A549 (cell line): ENCODE measurements at regions not wholly inside any gene's neighbourhood (a gene's known extent, or its start where the extent isn't known, plus 50 kb on each side); places are given as distances from the start of the nearest gene placed in this dataset.

Experiments used
- ATAC-seq, 2 experiments: fragments of 200-7000 bp in 1 of 2; fragments of >200 bp in 1 of 2; cut with Nextera tagmentation in 1 of 2; cut with Tn5 transposase in 1 of 2; 3 replicates each; pipeline versions ENCODE4 v1.8.0 to v1.9.1; 2018 to 2020; ENCODE audit warnings: mild to moderate bottlenecking in 1 of 2, moderate library complexity in 1 of 2
- CTCF ChIA-PET: fragments of 300-600 bp; sonication (Branson Sonifier 250); formaldehyde crosslinking; extraction: SDS; loops from one replicate; lab custom pipeline; 2021; ENCODE audit warnings: antibody characterized with exemption, inconsistent platforms; lab: Yijun Ruan, JAX
- POLR2A ChIA-PET: fragments of 350-600 bp; formaldehyde crosslinking; extraction: SDS; loops from one replicate; lab custom pipeline; 2021; ENCODE audit warnings: antibody characterized with exemption, inconsistent platforms; lab: Yijun Ruan, JAX
- DNase-seq, 2 experiments: peaks; one replicate each; pipeline versions ENCODE4 v3.0.0 to v3.0.0-alpha.2; 2011 to 2016; ENCODE audit warnings: low read depth in 1 of 2, low spot score in 1 of 2
- FAIRE-seq: peaks from 2 replicates; lab custom pipeline; 2011; peaks lifted over from hg19 to GRCh38; lab: Jason Lieb, UNC
- H3K27ac ChIP-seq, 2 experiments: fragments of >200 bp; sonication (Bioruptor Twin); formaldehyde crosslinking; 3 replicates each; pipeline ENCODE4 v1.5.1; 2016 to 2017
- H3K4me1 ChIP-seq: fragments of >200 bp; sonication (Bioruptor Twin); formaldehyde crosslinking; 3 replicates; pipeline ENCODE4 v1.6.1; 2016
- H3K4me2 ChIP-seq: fragments of >200 bp; sonication (Bioruptor Twin); formaldehyde crosslinking; 3 replicates; pipeline ENCODE4 v1.6.1; 2016
- H3K4me3 ChIP-seq: fragments of >200 bp; sonication (Bioruptor Twin); formaldehyde crosslinking; 3 replicates; pipeline ENCODE4 v1.5.1; 2016
- H3K9me3 ChIP-seq: fragments of >200 bp; sonication (Bioruptor Twin); formaldehyde crosslinking; 3 replicates; pipeline ENCODE4 v1.6.1; 2016
- BCL3 ChIP-seq: fragments of >200 bp; sonication (Bioruptor Twin); formaldehyde crosslinking; IDR thresholded peaks from 3 replicates; pipeline ENCODE4 v1.6.1; 2016
- CBX8 ChIP-seq: fragments of 200-600 bp; sonication (generic); IDR thresholded peaks from 2 replicates; pipeline ENCODE4 v1.6.1; 2016
- ELK1 ChIP-seq: fragments of 150-350 bp; IDR thresholded peaks from 2 replicates; pipeline ENCODE4 v1.6.1; 2014; ENCODE audit warnings: low read depth, mild to moderate bottlenecking, low read length
- FOSB ChIP-seq: fragments of 250-450 bp; sonication (Bioruptor Pico); IDR thresholded peaks from 2 replicates; pipeline ENCODE4 v1.5.0; 2020; ENCODE audit warnings: mild to moderate bottlenecking, moderate library complexity
- FOSL2 ChIP-seq, 2 experiments: fragments of 450-650 bp in 1 of 2; fragments of >200 bp in 1 of 2; sonication (Bioruptor Twin) in 1 of 2; formaldehyde crosslinking; IDR thresholded peaks; 2 replicates each; pipeline versions ENCODE4 v1.5.0 to v1.6.1; 2016 to 2020; ENCODE audit warnings: mild to moderate bottlenecking in 1 of 2, moderate library complexity in 1 of 2
- HES2 ChIP-seq: fragments of >200 bp; sonication (Bioruptor Twin); formaldehyde crosslinking; IDR thresholded peaks from 2 replicates; pipeline ENCODE4 v1.6.1; 2016
- HOXB5 ChIP-seq: fragments of 250-450 bp; sonication (Bioruptor Pico); IDR thresholded peaks from 2 replicates; pipeline ENCODE4 v1.5.0; 2020; ENCODE audit warnings: mild to moderate bottlenecking, moderate library complexity
- JUN ChIP-seq, 2 experiments: fragments of >200 bp; sonication (Bioruptor Twin); formaldehyde crosslinking; IDR thresholded peaks; 2 replicates in 1 of 2; 3 replicates in 1 of 2; pipeline ENCODE4 v1.6.1; 2016 to 2017
- MAFK ChIP-seq: fragments of 450-650 bp; IDR thresholded peaks from 2 replicates; pipeline ENCODE4 v1.6.1; 2014; ENCODE audit not compliant: partially characterized antibody
- MAZ ChIP-seq: fragments of 150-350 bp; IDR thresholded peaks from 2 replicates; pipeline ENCODE4 v1.6.1; 2014; ENCODE audit warnings: antibody characterized with exemption, low read depth, low read length, borderline replicate concordance
- PBX3 ChIP-seq: IDR thresholded peaks from 2 replicates; pipeline ENCODE4 v1.6.1; 2012
- POLR2AphosphoS2 ChIP-seq: conservative IDR thresholded peaks from 2 replicates; pipeline ENCODE4 v1.6.1; 2012; ENCODE audit warnings: low read length, improper control_type of control experiment, inconsistent platforms
- RARB ChIP-seq: fragments of 250-450 bp; sonication (Bioruptor Pico); IDR thresholded peaks from 2 replicates; pipeline ENCODE4 v1.8.0; 2021; ENCODE audit warnings: mild to moderate bottlenecking, moderate library complexity
- SREBF2 ChIP-seq: fragments of 450-650 bp; IDR thresholded peaks from 2 replicates; pipeline ENCODE4 v1.6.1; 2014; ENCODE audit warnings: mild to moderate bottlenecking, moderate library complexity
- TP53 ChIP-seq: fragments of 250-450 bp; sonication (Bioruptor Pico); IDR thresholded peaks from 2 replicates; pipeline ENCODE4 v1.5.0; 2021; ENCODE audit warnings: mild to moderate bottlenecking, moderate library complexity
- USF2 ChIP-seq: fragments of 450-650 bp; IDR thresholded peaks from 2 replicates; pipeline ENCODE4 v1.6.1; 2014; ENCODE audit warnings: antibody characterized with exemption
- ZC3H11A ChIP-seq: fragments of 450-650 bp; IDR thresholded peaks from 2 replicates; pipeline ENCODE4 v1.6.1; 2014; ENCODE audit warnings: antibody characterized with exemption, mild to moderate bottlenecking
- WGBS: methylation state at CpG from one replicate; pipeline ENCODE4 v1.1.6; 2017; ENCODE audit errors: missing lambda C conversion rate; 5-methylcytosine and 5-hydroxymethylcytosine counted together

- Histone ChIP-seq H3K4me1 (no peaks in the 10 kb centered on the region), H3K4me3 (no peak overlapping the region), H3K9me3 (no peaks in the 10 kb centered on the region), H3K27ac (no peak overlapping the region), H3K4me2 (no peak overlapping the region)
- ChIA-PET CTCF (no interaction called here), POLR2A (no interaction called here)
- DNase-seq (no peak), ATAC-seq (no peak), FAIRE-seq (no peak)
- TF ChIP-seq BCL3, result no peak
- WGBS, result 44% methylated on average over 8 of the region's 8 CpGs
Measured at GRCh38 chr11:134799386-134799785, 387.3 kb upstream of the B3GAT1 start.

GRCh38 chr11:134797411-134798089 lies 385.5 kb upstream of the B3GAT1 start:
- Histone ChIP-seq H3K4me1 (no peaks in the 10 kb centered on the region), H3K27ac (no peak overlapping the region), H3K9me3 (no peaks in the 10 kb centered on the region), H3K4me3 (no peak overlapping the region), H3K4me2 (no peak overlapping the region)
- POLR2A ChIA-PET, result no interaction called here
- DNase-seq (no peak), ATAC-seq (no peak), FAIRE-seq (no peak)
- 59% methylated on average over 15 of the region's 17 CpGs for WGBS
- CTCF ChIA-PET, result no interaction called here
- TF ChIP-seq POLR2AphosphoS2 (no peak), ELK1 (no peak), FOSB (no peak)

- ATAC-seq (no peak), DNase-seq (no peak), FAIRE-seq (no peak)
- 7% methylated on average over 2 of the region's 7 CpGs for WGBS
- TF ChIP-seq USF2, result no peak
- no peak for TF ChIP-seq JUN (IDR thresholded peaks at IDR 0.05)
- no peak for TF ChIP-seq MAFK
- no peak for TF ChIP-seq POLR2AphosphoS2
- TF ChIP-seq HOXB5, result no peak
- no peak for TF ChIP-seq MAZ
- no peak for TF ChIP-seq SREBF2
- no peak for TF ChIP-seq ZC3H11A
- TF ChIP-seq CBX8, result no peak
- no peak for TF ChIP-seq TP53
- TF ChIP-seq RARB (CRISPR knock-in tag), result no peak
- TF ChIP-seq HES2, result no peak
- no peak for TF ChIP-seq PBX3
- no peak for TF ChIP-seq FOSL2 (IDR thresholded peaks at IDR 0.05)
- TF ChIP-seq FOSL2 (CRISPR knock-in tag; IDR thresholded peaks at IDR 0.05), result no peak
- H3K4me3 ChIP-seq, result no peak overlapping the region
- H3K9me3 ChIP-seq, result no peaks in the 10 kb centered on the region
- ChIA-PET POLR2A (no interaction called here), CTCF (no interaction called here)
- no peaks in the 10 kb centered on the region for H3K4me1 ChIP-seq
- H3K27ac ChIP-seq, result no peak overlapping the region
- no peak overlapping the region for H3K4me2 ChIP-seq
Measured at GRCh38 chr11:134795017-134795416, 383.0 kb upstream of the B3GAT1 start.
